Testis (tissue), 2 donors: ENCODE measurements at regions not wholly inside any gene's neighbourhood (a gene's known extent, or its start where the extent isn't known, plus 50 kb on each side); places are given as distances from the start of the nearest gene placed in this dataset.

Experiments
- CTCF ChIP-seq, 3 experiments: fragments of 450-650 bp in 2 of 3; fragments of 200-600 bp in 1 of 3; sonication (generic) in 1 of 3; IDR thresholded peaks; one replicate each; pipeline ENCODE4 v1.5.1; 2016 to 2019; ENCODE audit warnings: antibody characterized with exemption in 3 of 3, mild to moderate bottlenecking in 2 of 3, moderate library complexity in 1 of 3
- POLR2A ChIP-seq: fragments of 450-650 bp; IDR thresholded peaks from one replicate; pipeline ENCODE4 v1.6.1; 2017; ENCODE audit warnings: antibody characterized with exemption, mild to moderate bottlenecking, moderate library complexity

- no peak for TF ChIP-seq CTCF (IDR thresholded peaks at IDR 0.05)
- TF ChIP-seq POLR2A: no peak
Observed at GRCh38 chr20:39758876-39759275, 796.7 kb downstream of the DHX35 start.
